H9 (cell line): ENCODE measurements at regions not wholly inside any gene's neighbourhood (a gene's known extent, or its start where the extent isn't known, plus 50 kb on each side); places are given as distances from the start of the nearest gene placed in this dataset.

ENCODE experiments used
- DNase-seq: peaks from one replicate; pipeline ENCODE4 v3.0.0-alpha.2; 2017
- H2AFZ ChIP-seq: one replicate; pipeline ENCODE4 v1.6.1; 2013; ENCODE audit warnings: mild to moderate bottlenecking, low read length, control low read depth, moderate library complexity
- H2AK5ac ChIP-seq: 2 replicates; pipeline ENCODE4 v1.6.1; 2013; ENCODE audit warnings: low read length, control low read depth, mixed read lengths; ENCODE audit not compliant: insufficient read length
- H2BK120ac ChIP-seq: one replicate; pipeline ENCODE4 v1.6.1; 2013; ENCODE audit warnings: low read depth, mild to moderate bottlenecking, low read length, control low read depth, inconsistent platforms; ENCODE audit not compliant: poor library complexity, severe bottlenecking
- H2BK12ac ChIP-seq: 2 replicates; pipeline ENCODE4 v1.6.1; 2013; ENCODE audit warnings: low read length, control low read depth, mixed read lengths, low read depth; ENCODE audit not compliant: insufficient read length
- H2BK15ac ChIP-seq: 2 replicates; pipeline ENCODE4 v1.6.1; 2013; ENCODE audit warnings: low read depth, low read length, control low read depth
- H2BK20ac ChIP-seq: one replicate; pipeline ENCODE4 v1.6.1; 2013; ENCODE audit warnings: low read depth, mild to moderate bottlenecking, low read length, control low read depth, inconsistent platforms; ENCODE audit not compliant: poor library complexity, severe bottlenecking
- H2BK5ac ChIP-seq: 2 replicates; pipeline ENCODE4 v1.6.1; 2013; ENCODE audit warnings: low read length, control low read depth, mixed read lengths; ENCODE audit not compliant: insufficient read length
- H3K14ac ChIP-seq: 2 replicates; pipeline ENCODE4 v1.6.1; 2013; ENCODE audit warnings: low read length, control low read depth; ENCODE audit not compliant: insufficient read depth
- H3K18ac ChIP-seq: 2 replicates; pipeline ENCODE4 v1.6.1; 2013; ENCODE audit warnings: low read depth, mild to moderate bottlenecking, mixed read lengths, low read length, control low read depth; ENCODE audit not compliant: insufficient read length
- H3K23ac ChIP-seq: 2 replicates; pipeline ENCODE4 v1.6.1; 2013; ENCODE audit warnings: low read length, control low read depth, mixed read lengths, low read depth; ENCODE audit not compliant: insufficient read length
- H3K23me2 ChIP-seq: 2 replicates; pipeline ENCODE4 v1.6.1; 2013; ENCODE audit warnings: low read depth, mild to moderate bottlenecking, mixed read lengths, low read length, control low read depth; ENCODE audit not compliant: insufficient read length, poor library complexity, severe bottlenecking
- H3K27ac ChIP-seq: 2 replicates; pipeline ENCODE4 v1.5.1; 2013; ENCODE audit warnings: low read length, control low read depth, mixed read lengths, low read depth; ENCODE audit not compliant: insufficient read length
- H3K27me3 ChIP-seq: 2 replicates; pipeline ENCODE4 v1.6.1; 2013; ENCODE audit warnings: low read length, control low read depth, inconsistent platforms; ENCODE audit not compliant: insufficient read depth
- H3K4ac ChIP-seq: 2 replicates; pipeline ENCODE4 v1.6.1; 2013; ENCODE audit warnings: low read depth, mild to moderate bottlenecking, control low read depth, inconsistent platforms, low read length, moderate library complexity
- H3K4me1 ChIP-seq: 2 replicates; pipeline ENCODE4 v1.6.1; 2013; ENCODE audit warnings: low read length, control low read depth, inconsistent platforms; ENCODE audit not compliant: insufficient read depth
- H3K4me2 ChIP-seq: 2 replicates; pipeline ENCODE4 v1.6.1; 2013; ENCODE audit warnings: low read length, control low read depth, mixed read lengths; ENCODE audit not compliant: insufficient read length, insufficient read depth
- H3K56ac ChIP-seq: 2 replicates; pipeline ENCODE4 v1.6.1; 2013; ENCODE audit warnings: low read depth, mild to moderate bottlenecking, mixed read lengths, low read length, control low read depth; ENCODE audit not compliant: insufficient read length
- H3K79me1 ChIP-seq: 2 replicates; pipeline ENCODE4 v1.6.1; 2013; ENCODE audit warnings: low read depth, mild to moderate bottlenecking, moderate library complexity, low read length, control low read depth, inconsistent platforms; ENCODE audit not compliant: insufficient read depth, poor library complexity, severe bottlenecking
- H3K79me2 ChIP-seq: 2 replicates; pipeline ENCODE4 v1.6.1; 2013; ENCODE audit warnings: low read length, control low read depth, inconsistent platforms; ENCODE audit not compliant: insufficient read depth
- H3K9ac ChIP-seq: 2 replicates; pipeline ENCODE4 v1.6.1; 2013; ENCODE audit warnings: low read length, control low read depth, mixed read lengths; ENCODE audit not compliant: insufficient read length; ENCODE audit errors: extremely low read depth
- H3K9me3 ChIP-seq: one replicate; pipeline ENCODE4 v1.6.1; 2013; ENCODE audit warnings: low read depth, low read length, inconsistent platforms; ENCODE audit not compliant: control insufficient read depth
- H3T11ph ChIP-seq: one replicate; pipeline ENCODE4 v1.6.1; 2013; ENCODE audit warnings: mild to moderate bottlenecking, low read length, control low read depth, inconsistent platforms
- H4K20me1 ChIP-seq: one replicate; pipeline ENCODE4 v1.6.1; 2013; ENCODE audit not compliant: control insufficient read depth, insufficient read length, insufficient read depth
- H4K5ac ChIP-seq: 2 replicates; pipeline ENCODE4 v1.6.1; 2013; ENCODE audit warnings: low read depth, mild to moderate bottlenecking, mixed read lengths, low read length, control low read depth; ENCODE audit not compliant: insufficient read length
- H4K8ac ChIP-seq: replicated peaks from 2 replicates; pipeline ENCODE4 v1.6.1; 2013; ENCODE audit warnings: low read length, control low read depth, mixed read lengths, low read depth; ENCODE audit not compliant: insufficient read length
- H4K91ac ChIP-seq: 2 replicates; pipeline ENCODE4 v1.6.1; 2013; ENCODE audit warnings: low read depth, mild to moderate bottlenecking, moderate library complexity, mixed read lengths, low read length, control low read depth; ENCODE audit not compliant: insufficient read length
- H3K27ac Mint-ChIP-seq, 3 experiments: 2 replicates in 2 of 3; 3 replicates in 1 of 3; pipeline ENCODE4 v1.8.0; 2020 to 2021; ENCODE audit warnings: mixed read lengths in 3 of 3, mild to moderate bottlenecking in 1 of 3, moderate library complexity in 1 of 3
- H3K27me3 Mint-ChIP-seq: 2 replicates; pipeline ENCODE4 v1.8.0; 2021; ENCODE audit warnings: low read depth, mild to moderate bottlenecking, moderate library complexity, mixed read lengths
- H3K36me3 Mint-ChIP-seq, 3 experiments: 2 replicates in 2 of 3; 3 replicates in 1 of 3; pipeline ENCODE4 v1.8.0; 2020 to 2021; ENCODE audit warnings: low read depth in 3 of 3, mixed read lengths in 3 of 3; ENCODE audit not compliant: insufficient read depth in 1 of 3
- H3K4me1 Mint-ChIP-seq, 2 experiments: 2 replicates each; pipeline ENCODE4 v1.8.0; 2020; ENCODE audit warnings: mixed read lengths in 2 of 2
- H3K4me3 Mint-ChIP-seq, 2 experiments: 2 replicates in 1 of 2; 3 replicates in 1 of 2; pipeline ENCODE4 v1.8.0; 2020 to 2021; ENCODE audit warnings: mild to moderate bottlenecking in 2 of 2, mixed read lengths in 2 of 2, moderate library complexity in 1 of 2
- H3K9me3 Mint-ChIP-seq, 2 experiments: 2 replicates in 1 of 2; 3 replicates in 1 of 2; pipeline ENCODE4 v1.8.0; 2020; ENCODE audit warnings: mild to moderate bottlenecking in 2 of 2, mixed read lengths in 2 of 2, moderate library complexity in 1 of 2
- WGBS: extraction: QIAGEN DNeasy Blood & Tissue Kit; methylation state at CpG from one replicate; pipeline ENCODE4 v1.1.7; 2013; ENCODE audit warnings: missing lambda C conversion rate, low lambda C conversion rate, mixed read lengths; ENCODE audit not compliant: insufficient read length; ENCODE audit errors: extremely low coverage; 5-methylcytosine and 5-hydroxymethylcytosine counted together
- TF ChIP-seq, protein P1 (sequence below): fragments of 200-600 bp; sonication (generic); conservative IDR thresholded peaks from 3 replicates; pipeline ENCODE4 v1.8.0; 2021; ENCODE audit warnings: antibody characterized with exemption, mild to moderate bottlenecking

DNA sequence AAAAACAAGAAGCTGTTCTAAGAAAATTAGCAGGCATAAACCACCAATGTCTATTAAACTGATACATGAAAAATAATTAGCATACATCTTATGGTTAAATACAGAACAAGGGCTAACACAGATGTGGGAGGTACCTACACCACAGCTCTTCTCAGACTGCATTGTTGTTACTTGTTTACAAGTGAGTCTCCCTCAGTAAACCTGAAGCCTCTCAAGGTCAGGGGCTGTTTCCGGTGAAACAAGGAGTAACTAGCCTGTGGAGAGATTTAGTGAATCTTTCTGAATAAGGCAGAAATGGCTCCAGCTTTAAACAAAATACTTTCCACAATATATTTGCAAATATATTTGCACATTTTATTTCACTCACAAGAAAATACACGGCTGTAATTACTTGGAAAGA, 244.0 kb downstream of the FIGN start:
- Histone ChIP-seq H3K56ac (no peak overlapping the region), H4K20me1 (no peaks in the 10 kb centered on the region), H2BK12ac (no peak overlapping the region), H3K23ac (no peak overlapping the region), H3K9ac (no peak overlapping the region), H4K8ac (no peak overlapping the region), H4K91ac (no peak overlapping the region), H3K4me2 (no peak overlapping the region), H2AFZ (no peak overlapping the region), H2BK120ac (no peak overlapping the region), H3K79me1 (no peaks in the 10 kb centered on the region), H3K4me1 (no peaks in the 10 kb centered on the region; the same call in 1 of the 2 replicates), H3T11ph (no peak overlapping the region), H3K18ac (no peak overlapping the region), H2AK5ac (no peak overlapping the region), H4K5ac (no peak overlapping the region), H3K9me3 (no peaks in the 10 kb centered on the region), H3K79me2 (no peaks in the 10 kb centered on the region), H3K4ac (no peak overlapping the region), H2BK5ac (no peak overlapping the region), H3K27ac (no peak overlapping the region), H3K27me3 (no peaks in the 10 kb centered on the region), H3K23me2 (no peaks in the 10 kb centered on the region), H2BK15ac (no peak overlapping the region), H2BK20ac (no peak overlapping the region), H3K14ac (no peak overlapping the region)
- no peak overlapping the region for H3K4me3 Mint-ChIP-seq
- no peaks in the 10 kb centered on the region for H3K36me3 Mint-ChIP-seq
- TF ChIP-seq, protein P1, sequence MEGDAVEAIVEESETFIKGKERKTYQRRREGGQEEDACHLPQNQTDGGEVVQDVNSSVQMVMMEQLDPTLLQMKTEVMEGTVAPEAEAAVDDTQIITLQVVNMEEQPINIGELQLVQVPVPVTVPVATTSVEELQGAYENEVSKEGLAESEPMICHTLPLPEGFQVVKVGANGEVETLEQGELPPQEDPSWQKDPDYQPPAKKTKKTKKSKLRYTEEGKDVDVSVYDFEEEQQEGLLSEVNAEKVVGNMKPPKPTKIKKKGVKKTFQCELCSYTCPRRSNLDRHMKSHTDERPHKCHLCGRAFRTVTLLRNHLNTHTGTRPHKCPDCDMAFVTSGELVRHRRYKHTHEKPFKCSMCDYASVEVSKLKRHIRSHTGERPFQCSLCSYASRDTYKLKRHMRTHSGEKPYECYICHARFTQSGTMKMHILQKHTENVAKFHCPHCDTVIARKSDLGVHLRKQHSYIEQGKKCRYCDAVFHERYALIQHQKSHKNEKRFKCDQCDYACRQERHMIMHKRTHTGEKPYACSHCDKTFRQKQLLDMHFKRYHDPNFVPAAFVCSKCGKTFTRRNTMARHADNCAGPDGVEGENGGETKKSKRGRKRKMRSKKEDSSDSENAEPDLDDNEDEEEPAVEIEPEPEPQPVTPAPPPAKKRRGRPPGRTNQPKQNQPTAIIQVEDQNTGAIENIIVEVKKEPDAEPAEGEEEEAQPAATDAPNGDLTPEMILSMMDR = no peak
- no CpG with 5 or more reads among the region's 2 CpGs for WGBS
- no peaks in the 10 kb centered on the region for H3K27me3 Mint-ChIP-seq
- DNase-seq = no peak
- no peak overlapping the region; a peak in 1 of 7 replicates for H3K27ac Mint-ChIP-seq
- peaks cover 5 to 6% of the 10 kb centered on the region in 2 experiments; a peak in 2 of 4 replicates for H3K4me1 Mint-ChIP-seq
- no peaks in the 10 kb centered on the region for H3K9me3 Mint-ChIP-seq
